ENCODE measurements at regions not wholly inside any gene's neighbourhood (a gene's known extent, or its start where the extent isn't known, plus 50 kb on each side); places are given as distances from the start of the nearest gene placed in this dataset.

DNA sequence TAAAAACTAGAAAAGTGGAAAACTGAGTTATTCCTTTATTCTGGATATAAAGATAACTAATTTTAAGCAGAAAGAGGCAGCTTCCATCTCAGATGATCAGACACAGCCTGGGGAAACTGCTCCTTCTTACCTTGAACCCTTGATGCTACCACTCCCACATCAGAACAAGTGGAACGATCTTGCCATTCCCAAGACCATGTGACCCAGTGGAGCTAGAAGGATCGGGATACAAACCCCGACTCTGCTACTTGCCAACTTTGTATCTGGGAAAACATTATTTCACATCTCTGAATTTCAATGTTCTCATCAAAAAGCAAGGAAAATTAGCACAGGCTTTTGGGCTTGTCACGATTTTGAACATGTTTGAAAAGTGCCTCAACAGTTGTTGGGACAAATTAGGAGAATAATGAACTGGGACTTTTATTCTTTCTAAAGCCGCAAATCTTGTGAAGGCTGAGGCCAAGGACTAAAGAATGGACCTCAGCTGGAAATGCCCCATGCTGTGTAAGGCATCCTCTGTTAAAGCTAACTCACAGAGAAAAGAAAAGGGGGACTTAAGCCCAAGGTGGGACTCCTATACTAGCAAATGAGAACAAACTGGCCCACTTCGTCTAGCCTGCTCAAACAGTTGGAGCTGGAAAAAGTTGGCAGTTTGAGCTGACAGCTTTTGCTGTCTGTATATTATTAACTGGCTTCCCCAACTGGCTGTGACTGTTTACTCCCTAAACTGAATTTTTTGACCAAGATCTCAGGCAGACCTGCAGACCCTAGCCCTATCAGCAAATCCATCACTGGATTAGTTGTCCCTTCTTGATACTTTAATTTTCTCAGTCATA is 552.3 kb downstream of the EFNA5 start:
- CTCF ChIA-PET: no interaction called here

GRCh38 chr5:107112216-107112615 is 558.5 kb downstream of the EFNA5 start:
- Mint-ChIP-seq H3K4me3 (no peak overlapping the region), H3K4me1 (no peaks in the 10 kb centered on the region), H3K36me3 (no peaks in the 10 kb centered on the region), H3K9me3 (peaks cover 4 to 11% (median 10%) of the 10 kb centered on the region in 5 donors), H3K27me3 (no peaks in the 10 kb centered on the region), H3K27ac (no peak overlapping the region)
- H3K4me3 ChIP-seq (ENCODE audit: low read length): no peak overlapping the region
- DNase-seq: no peak
- no peaks in the 10 kb centered on the region for H3K4me1 ChIP-seq (ENCODE audit: insufficient read depth, low read length)
- no peaks in the 10 kb centered on the region for H3K27me3 ChIP-seq (ENCODE audit: insufficient read depth, low read length, poor library complexity, severe bottlenecking)
- CTCF ChIA-PET: no interaction called here
- H3K9me3 ChIP-seq (ENCODE audit: low read length): no peaks in the 10 kb centered on the region
- POLR2A ChIA-PET: no interaction called here
- H3K36me3 ChIP-seq (ENCODE audit: insufficient read depth, low read length): no peaks in the 10 kb centered on the region
- no peak overlapping the region for H3K27ac ChIP-seq (ENCODE audit: low read depth, low read length)

More for the DNA sequence above, 552.3 kb downstream of the EFNA5 start:
- H3K36me3 ChIP-seq (ENCODE audit: insufficient read depth, low read length): no peaks in the 10 kb centered on the region
- no peak overlapping the region for H3K4me3 Mint-ChIP-seq
- H3K4me1 Mint-ChIP-seq: no peaks in the 10 kb centered on the region
- no peak for DNase-seq
- POLR2A ChIA-PET: no interaction called here
- no peaks in the 10 kb centered on the region for H3K4me1 ChIP-seq (ENCODE audit: insufficient read depth, low read length)
- H3K36me3 Mint-ChIP-seq: no peaks in the 10 kb centered on the region
- no peaks in the 10 kb centered on the region for H3K9me3 Mint-ChIP-seq
- no peaks in the 10 kb centered on the region for H3K27me3 Mint-ChIP-seq
- H3K27ac ChIP-seq (ENCODE audit: low read depth, low read length): no peak overlapping the region
- no peaks in the 10 kb centered on the region for H3K9me3 ChIP-seq (ENCODE audit: low read length)
- no peaks in the 10 kb centered on the region for H3K27me3 ChIP-seq (ENCODE audit: insufficient read depth, low read length, poor library complexity, severe bottlenecking)
- no peak overlapping the region for H3K4me3 ChIP-seq (ENCODE audit: low read length)
- no peak overlapping the region for H3K27ac Mint-ChIP-seq

DNA sequence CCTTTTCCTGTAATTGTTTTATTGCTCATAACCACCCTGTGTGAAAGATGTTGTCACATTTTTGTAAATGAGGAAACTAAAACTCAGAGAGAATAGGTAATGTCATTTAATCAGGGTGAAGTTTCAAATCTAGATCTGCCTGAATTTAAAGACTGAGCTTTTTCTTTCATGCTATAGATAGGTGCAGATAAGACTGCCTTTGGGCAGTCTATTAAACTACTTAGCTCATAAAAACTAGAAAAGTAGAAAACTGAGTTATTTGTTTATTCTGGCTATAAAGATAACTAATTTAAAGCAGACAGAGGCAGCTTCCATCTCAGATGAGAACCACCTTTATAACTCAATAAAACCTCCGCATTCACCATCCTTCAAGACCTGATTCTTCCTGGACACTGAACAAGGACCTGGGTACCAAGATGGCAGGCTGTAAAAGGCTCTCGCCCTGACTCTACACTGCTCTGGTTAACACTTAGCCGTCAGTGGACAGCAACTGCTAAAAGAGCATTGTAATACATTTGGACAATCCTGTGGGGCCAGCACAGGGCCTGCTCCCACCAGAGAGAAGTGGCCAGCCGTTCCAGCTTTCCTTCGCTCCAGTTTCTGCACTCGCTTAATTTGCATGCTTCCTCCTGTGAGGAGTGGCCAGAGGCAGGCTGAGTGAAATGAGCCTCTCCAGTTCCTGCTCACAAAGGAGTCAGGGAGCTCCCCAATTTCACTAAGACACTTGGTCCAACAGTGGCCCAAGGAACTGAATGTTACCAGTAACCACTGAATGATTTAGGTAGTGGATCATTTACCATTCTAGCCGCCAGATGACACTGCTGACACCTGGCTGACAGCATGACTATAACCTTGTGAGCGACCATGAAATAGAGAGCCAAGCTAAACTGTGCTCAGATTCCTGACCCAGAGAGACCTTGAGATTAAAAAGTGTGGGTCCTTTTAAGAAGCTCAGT is 566.4 kb downstream of the EFNA5 start:
- Mint-ChIP-seq H3K4me3 (no peak overlapping the region), H3K27me3 (peaks cover 0 to 8% of the 10 kb centered on the region in 2 donors), H3K9me3 (no peaks in the 10 kb centered on the region), H3K4me1 (no peaks in the 10 kb centered on the region), H3K36me3 (no peaks in the 10 kb centered on the region), H3K27ac (no peak overlapping the region)
- CTCF ChIA-PET: no interaction called here
- Histone ChIP-seq H3K36me3 (ENCODE audit: insufficient read depth, low read length) (no peaks in the 10 kb centered on the region), H3K9me3 (ENCODE audit: low read length) (no peaks in the 10 kb centered on the region), H3K4me3 (ENCODE audit: low read length) (no peak overlapping the region), H3K4me1 (ENCODE audit: insufficient read depth, low read length) (no peaks in the 10 kb centered on the region), H3K27ac (ENCODE audit: low read depth, low read length) (no peak overlapping the region), H3K27me3 (ENCODE audit: insufficient read depth, low read length, poor library complexity, severe bottlenecking) (no peaks in the 10 kb centered on the region)
- POLR2A ChIA-PET: no interaction called here
- no peak for DNase-seq

DNA sequence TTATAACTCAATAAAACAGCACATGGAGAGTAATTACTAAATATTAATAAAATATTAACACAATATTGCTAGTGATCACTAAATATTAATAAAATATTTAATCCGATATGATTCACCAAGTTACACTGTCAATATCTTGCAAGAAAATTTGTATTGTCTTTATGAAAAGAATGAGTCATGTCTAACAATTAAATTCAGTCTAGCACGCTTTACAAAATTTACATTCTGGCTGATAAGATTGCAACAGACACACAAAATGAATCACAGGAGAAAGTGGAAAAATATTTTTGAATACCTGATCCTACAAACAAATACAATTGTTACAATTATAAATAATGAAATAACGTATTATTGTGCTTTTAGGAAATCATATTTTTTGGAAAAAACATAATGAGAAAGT is 567.2 kb downstream of the EFNA5 start:
- ChIA-PET CTCF (no interaction called here), POLR2A (no interaction called here)
- no peak overlapping the region for H3K27ac ChIP-seq (ENCODE audit: low read depth, low read length)
- H3K9me3 Mint-ChIP-seq: peaks cover 0 to under 1% (median 0%) of the 10 kb centered on the region in 5 donors
- DNase-seq: no peak
- no peak overlapping the region for H3K4me3 ChIP-seq (ENCODE audit: low read length)
- no peaks in the 10 kb centered on the region for H3K4me1 Mint-ChIP-seq
- H3K9me3 ChIP-seq (ENCODE audit: low read length): no peaks in the 10 kb centered on the region
- H3K27me3 ChIP-seq (ENCODE audit: insufficient read depth, low read length, poor library complexity, severe bottlenecking): no peaks in the 10 kb centered on the region
- no peak overlapping the region for H3K4me3 Mint-ChIP-seq
- H3K36me3 ChIP-seq (ENCODE audit: insufficient read depth, low read length): no peaks in the 10 kb centered on the region
- H3K36me3 Mint-ChIP-seq: no peaks in the 10 kb centered on the region
- peaks cover 0 to 12% of the 10 kb centered on the region in 2 donors for H3K27me3 Mint-ChIP-seq
- H3K27ac Mint-ChIP-seq: no peak overlapping the region
- H3K4me1 ChIP-seq (ENCODE audit: insufficient read depth, low read length): no peaks in the 10 kb centered on the region

DNA sequence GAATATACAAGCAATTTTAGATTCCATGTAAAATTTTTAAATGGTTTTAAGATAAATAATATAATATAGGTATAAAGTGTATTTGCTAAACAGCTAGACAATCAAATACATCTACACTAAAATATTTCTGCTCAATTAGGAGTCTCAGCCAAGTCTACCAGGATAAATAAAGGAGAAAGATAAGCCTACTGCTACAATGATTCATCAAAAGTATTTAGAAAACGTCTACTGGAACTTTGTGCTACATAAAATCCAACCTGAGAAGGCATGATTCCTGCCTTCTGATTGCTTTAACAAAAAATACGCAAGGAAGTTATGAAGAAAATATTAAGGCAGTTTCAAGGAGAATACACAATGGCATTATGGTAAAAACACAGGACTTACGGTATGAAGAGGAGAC is 570.6 kb downstream of the EFNA5 start:
- Mint-ChIP-seq H3K9me3 (peaks cover 0 to 1% (median 0%) of the 10 kb centered on the region in 5 donors), H3K4me3 (no peak overlapping the region), H3K36me3 (no peaks in the 10 kb centered on the region), H3K4me1 (no peaks in the 10 kb centered on the region), H3K27ac (no peak overlapping the region), H3K27me3 (peaks cover 0 to 12% of the 10 kb centered on the region in 2 donors)
- H3K27me3 ChIP-seq (ENCODE audit: insufficient read depth, low read length, poor library complexity, severe bottlenecking): no peaks in the 10 kb centered on the region
- ChIA-PET POLR2A (no interaction called here), CTCF (no interaction called here)
- H3K27ac ChIP-seq (ENCODE audit: low read depth, low read length): no peak overlapping the region
- DNase-seq: no peak
- H3K4me3 ChIP-seq (ENCODE audit: low read length): no peak overlapping the region
- no peaks in the 10 kb centered on the region for H3K36me3 ChIP-seq (ENCODE audit: insufficient read depth, low read length)
- H3K9me3 ChIP-seq (ENCODE audit: low read length): no peaks in the 10 kb centered on the region
- no peaks in the 10 kb centered on the region for H3K4me1 ChIP-seq (ENCODE audit: insufficient read depth, low read length)

- no peak overlapping the region for H3K4me3 Mint-ChIP-seq
- H3K9me3 Mint-ChIP-seq: peaks cover 0 to 1% (median 0%) of the 10 kb centered on the region in 5 donors
- Histone ChIP-seq H3K9me3 (ENCODE audit: low read length) (no peaks in the 10 kb centered on the region), H3K27ac (ENCODE audit: low read depth, low read length) (no peak overlapping the region), H3K4me1 (ENCODE audit: insufficient read depth, low read length) (no peaks in the 10 kb centered on the region), H3K27me3 (ENCODE audit: insufficient read depth, low read length, poor library complexity, severe bottlenecking) (no peaks in the 10 kb centered on the region), H3K36me3 (ENCODE audit: insufficient read depth, low read length) (no peaks in the 10 kb centered on the region), H3K4me3 (ENCODE audit: low read length) (no peak overlapping the region)
- no peak overlapping the region for H3K27ac Mint-ChIP-seq
- H3K27me3 Mint-ChIP-seq: peaks cover 0 to 12% of the 10 kb centered on the region in 2 donors
- CTCF ChIA-PET: no interaction called here
- no peak for DNase-seq
- no peaks in the 10 kb centered on the region for H3K36me3 Mint-ChIP-seq
- no peaks in the 10 kb centered on the region for H3K4me1 Mint-ChIP-seq
- POLR2A ChIA-PET: no interaction called here
Measured at GRCh38 chr5:107099506-107099905, 571.2 kb downstream of the EFNA5 start.

DNA sequence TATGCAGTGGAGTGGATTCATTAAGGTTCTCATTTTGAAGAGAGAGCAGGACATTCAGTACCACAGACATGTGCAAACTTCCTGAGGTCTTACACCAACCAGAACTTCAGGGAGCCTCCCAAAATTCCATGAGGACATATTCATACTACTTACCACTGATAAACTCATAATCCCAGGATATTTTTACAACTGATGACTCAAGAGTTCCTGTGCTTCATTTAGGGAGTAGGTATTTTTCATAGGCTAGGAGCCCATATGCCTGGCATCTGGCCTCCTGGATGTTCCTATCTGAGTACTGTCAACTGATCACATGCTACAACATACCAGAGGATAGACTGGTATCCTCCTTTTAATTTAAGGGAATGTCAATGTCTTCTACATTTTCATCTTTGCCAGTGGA is 578.0 kb downstream of the EFNA5 start:
- H3K27ac Mint-ChIP-seq: no peak overlapping the region
- DNase-seq: no peak
- no peaks in the 10 kb centered on the region for H3K4me1 ChIP-seq (ENCODE audit: insufficient read depth, low read length)
- H3K4me3 Mint-ChIP-seq: no peak overlapping the region
- H3K4me1 Mint-ChIP-seq: no peaks in the 10 kb centered on the region
- no peaks in the 10 kb centered on the region for H3K36me3 Mint-ChIP-seq
- ChIA-PET POLR2A (no interaction called here), CTCF (no interaction called here)
- H3K27me3 ChIP-seq (ENCODE audit: insufficient read depth, low read length, poor library complexity, severe bottlenecking): no peaks in the 10 kb centered on the region
- H3K27ac ChIP-seq (ENCODE audit: low read depth, low read length): no peak overlapping the region
- H3K9me3 Mint-ChIP-seq: peaks cover 0 to 5% (median 2%) of the 10 kb centered on the region in 5 donors
- H3K36me3 ChIP-seq (ENCODE audit: insufficient read depth, low read length): no peaks in the 10 kb centered on the region
- H3K4me3 ChIP-seq (ENCODE audit: low read length): no peak overlapping the region
- no peaks in the 10 kb centered on the region for H3K9me3 ChIP-seq (ENCODE audit: low read length)
- no peaks in the 10 kb centered on the region for H3K27me3 Mint-ChIP-seq

GRCh38 chr5:107090506-107090905 is 580.2 kb downstream of the EFNA5 start:
- no peaks in the 10 kb centered on the region for H3K4me1 ChIP-seq (ENCODE audit: insufficient read depth, low read length)
- no peak overlapping the region for H3K27ac ChIP-seq (ENCODE audit: low read depth, low read length)
- H3K27me3 ChIP-seq (ENCODE audit: insufficient read depth, low read length, poor library complexity, severe bottlenecking): no peaks in the 10 kb centered on the region
- DNase-seq: no peak
- H3K36me3 ChIP-seq (ENCODE audit: insufficient read depth, low read length): no peaks in the 10 kb centered on the region
- no peak overlapping the region for H3K4me3 Mint-ChIP-seq
- H3K9me3 Mint-ChIP-seq: peaks cover 0 to 5% (median 2%) of the 10 kb centered on the region in 5 donors
- no peak overlapping the region for H3K27ac Mint-ChIP-seq
- ChIA-PET CTCF (no interaction called here), POLR2A (no interaction called here)
- H3K9me3 ChIP-seq (ENCODE audit: low read length): no peaks in the 10 kb centered on the region
- no peaks in the 10 kb centered on the region for H3K36me3 Mint-ChIP-seq
- H3K4me1 Mint-ChIP-seq: no peaks in the 10 kb centered on the region
- H3K27me3 Mint-ChIP-seq: peaks cover 0 to 4% of the 10 kb centered on the region in 2 donors
- H3K4me3 ChIP-seq (ENCODE audit: low read length): no peak overlapping the region

All from CD8-positive, alpha-beta memory T cell (primary cell).